HL-60 (cell line): ENCODE measurements at regions not wholly inside any gene's neighbourhood (a gene's known extent, or its start where the extent isn't known, plus 50 kb on each side); places are given as distances from the start of the nearest gene placed in this dataset.

Experiments used
- DNase-seq, 2 experiments: peaks; one replicate each; pipeline ENCODE4 v3.0.0-alpha.2; 2010 to 2020; ENCODE audit warnings: low read depth in 1 of 2, low spot score in 1 of 2
- H3K27ac ChIP-seq: fragments of 250-450 bp; sonication (Bioruptor Pico); replicated peaks from 2 replicates; pipeline ENCODE4 v1.5.1; 2020; ENCODE audit warnings: mild to moderate bottlenecking, moderate library complexity
- H3K27me3 ChIP-seq: fragments of 250-450 bp; sonication (Bioruptor Pico); 2 replicates; pipeline ENCODE4 v1.5.1; 2021; ENCODE audit warnings: mild to moderate bottlenecking, moderate library complexity; ENCODE audit not compliant: insufficient read depth, poor library complexity, severe bottlenecking
- H3K4me3 ChIP-seq: replicated peaks from 2 replicates; pipeline ENCODE4 v1.5.1; 2011; ENCODE audit warnings: mild to moderate bottlenecking, control low read depth, low read length; ENCODE audit not compliant: insufficient read depth
- CTCF ChIP-seq: IDR thresholded peaks from one replicate; pipeline ENCODE4 v1.5.1; 2011; ENCODE audit warnings: low read length, control low read depth, inconsistent platforms; ENCODE audit not compliant: insufficient read depth
- GABPA ChIP-seq: IDR thresholded peaks from 2 replicates; pipeline ENCODE4 v1.6.1; 2012; ENCODE audit warnings: low read depth
- POLR2AphosphoS5 ChIP-seq: IDR thresholded peaks from 2 replicates; pipeline ENCODE4 v1.6.1; 2012; ENCODE audit warnings: low read depth
- REST ChIP-seq: IDR thresholded peaks from 2 replicates; pipeline ENCODE4 v1.6.1; 2012; ENCODE audit warnings: low read depth; ENCODE audit not compliant: insufficient replicate concordance
- SPI1 ChIP-seq: IDR thresholded peaks from 2 replicates; pipeline ENCODE4 v1.6.1; 2012; ENCODE audit warnings: low read depth, mild to moderate bottlenecking, borderline replicate concordance

GRCh38 chr14:87252103-87252502 is 740.9 kb downstream of the GALC start:
- TF ChIP-seq POLR2AphosphoS5 (no peak), GABPA (no peak), REST (no peak), SPI1 (no peak), CTCF (no peak)
- DNase-seq, result peak in 1 of 2 experiments; percentile 4

DNA sequence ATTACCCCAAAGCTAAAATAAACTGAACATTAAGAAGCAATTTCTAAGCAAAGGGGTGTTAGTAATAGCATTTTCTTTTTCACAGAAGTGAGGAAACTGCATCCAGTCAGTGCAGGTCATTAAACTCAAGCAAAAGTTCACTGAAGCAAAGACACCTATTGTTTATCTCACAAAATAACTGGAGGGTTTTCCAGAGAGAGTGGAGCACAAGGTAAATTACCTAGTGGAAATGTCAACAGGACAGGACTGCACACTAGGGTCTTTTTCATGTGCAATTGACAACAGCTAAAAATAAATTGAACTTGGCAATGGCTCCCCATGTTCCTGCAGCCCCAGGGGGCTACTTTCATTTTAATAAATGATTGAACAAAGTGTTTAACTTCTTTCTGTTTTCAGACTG is 742.0 kb downstream of the GALC start:
- DNase-seq, result no peak

More at GRCh38 chr14:87252103-87252502, 740.9 kb downstream of the GALC start:
- H3K27me3 ChIP-seq, result no peaks in the 10 kb centered on the region
- H3K27ac ChIP-seq, result no peak overlapping the region
- H3K4me3 ChIP-seq, result no peak overlapping the region

More for the DNA sequence above, 742.0 kb downstream of the GALC start:
- Histone ChIP-seq H3K27ac (no peak overlapping the region), H3K4me3 (no peak overlapping the region), H3K27me3 (no peaks in the 10 kb centered on the region)
- no peak for TF ChIP-seq REST
- no peak for TF ChIP-seq GABPA
- TF ChIP-seq SPI1, result no peak
- TF ChIP-seq CTCF, result no peak
- TF ChIP-seq POLR2AphosphoS5, result no peak
